ENCODE measurements at regions not wholly inside any gene's neighbourhood (a gene's known extent, or its start where the extent isn't known, plus 50 kb on each side); places are given as distances from the start of the nearest gene placed in this dataset.

- POLR2A ChIA-PET, result no interaction called here
Observed at GRCh38 chr3:163315786-163316185, 1762.5 kb downstream of the SI start.

GRCh38 chr3:163306405-163306804 lies 1771.9 kb downstream of the SI start:
- no peaks in the 10 kb centered on the region for H3K27me3 ChIP-seq (ENCODE audit: insufficient read depth)
- 54% methylated on average over 2 of the region's 2 CpGs for WGBS (ENCODE audit: low lambda C conversion rate)
- no peaks in the 10 kb centered on the region for H4K20me1 ChIP-seq (ENCODE audit: insufficient read depth)
- no peak overlapping the region for H3K27ac ChIP-seq (ENCODE audit: low read depth in 2 of 2, low read length in 1 of 2)
- no peak for DNase-seq
- TF ChIP-seq TEAD4 (IDR thresholded peaks at IDR 0.05; ENCODE audit: borderline replicate concordance, insufficient read depth) (no peak), CHD2 (IDR thresholded peaks at IDR 0.05; ENCODE audit: low read length, partially characterized antibody) (no peak), FOXJ3 (CRISPR knock-in tag; IDR thresholded peaks at IDR 0.05) (no peak), YY1 (IDR thresholded peaks at IDR 0.05; ENCODE audit: low read depth) (no peak), RFX5 (IDR thresholded peaks at IDR 0.05; ENCODE audit: low read length) (no peak), RAD21 (IDR thresholded peaks at IDR 0.05; ENCODE audit: low read length) (no peak)
- TF ChIP-seq, protein P1, sequence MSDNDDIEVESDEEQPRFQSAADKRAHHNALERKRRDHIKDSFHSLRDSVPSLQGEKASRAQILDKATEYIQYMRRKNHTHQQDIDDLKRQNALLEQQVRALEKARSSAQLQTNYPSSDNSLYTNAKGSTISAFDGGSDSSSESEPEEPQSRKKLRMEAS (IDR thresholded peaks at IDR 0.05; ENCODE audit: low read depth), result no peak
- H3K4me3 ChIP-seq (ENCODE audit: low read depth in 2 of 2, low read length in 1 of 2), result no peak overlapping the region
- H3K9me3 ChIP-seq, result 0 out of 2 replicates have a peak, but pooled peaks cover 7% of the 10 kb centered on the region
- no peak overlapping the region for H2AFZ ChIP-seq (ENCODE audit: low read depth)
- H3K4me2 ChIP-seq, result no peak overlapping the region
- H3K36me3 ChIP-seq (replicated peaks in 1 of 2; ENCODE audit: control insufficient read depth in 1 of 2, insufficient read depth in 2 of 2, low read length in 1 of 2), result no peaks in the 10 kb centered on the region
- CTCF ChIA-PET, result no interaction called here
- POLR2A ChIA-PET, result no interaction called here
- H3F3A ChIP-seq (replicated peaks; ENCODE audit: insufficient read depth), result no peaks in the 10 kb centered on the region
- no peaks in the 10 kb centered on the region; the same call in 1 of the 2 replicates for H3K9me2 ChIP-seq
- no peak overlapping the region for H3K9ac ChIP-seq
- H3K79me2 ChIP-seq (ENCODE audit: insufficient read depth), result no peaks in the 10 kb centered on the region
- H3K4me1 ChIP-seq (ENCODE audit: control insufficient read depth in 1 of 2, insufficient read depth in 2 of 2, low read depth in 1 of 2, low read length in 1 of 2), result no peaks in the 10 kb centered on the region

More at GRCh38 chr3:163315786-163316185, 1762.5 kb downstream of the SI start:
- DNase-seq, result no peak
- CTCF ChIA-PET, result no interaction called here
- Histone ChIP-seq H4K20me1 (ENCODE audit: insufficient read depth) (no peaks in the 10 kb centered on the region), H3K27ac (ENCODE audit: low read depth in 2 of 2, low read length in 1 of 2) (no peak overlapping the region), H3K9me2 (no peaks in the 10 kb centered on the region), H3F3A (replicated peaks; ENCODE audit: insufficient read depth) (no peaks in the 10 kb centered on the region), H3K9ac (no peak overlapping the region), H3K4me3 (ENCODE audit: low read depth in 2 of 2, low read length in 1 of 2) (no peak overlapping the region), H3K4me2 (no peak overlapping the region), H3K36me3 (replicated peaks in 1 of 2; ENCODE audit: control insufficient read depth in 1 of 2, insufficient read depth in 2 of 2, low read length in 1 of 2) (no peaks in the 10 kb centered on the region), H2AFZ (ENCODE audit: low read depth) (no peak overlapping the region), H3K79me2 (ENCODE audit: insufficient read depth) (no peaks in the 10 kb centered on the region), H3K27me3 (ENCODE audit: insufficient read depth) (no peaks in the 10 kb centered on the region), H3K9me3 (no peaks in the 10 kb centered on the region), H3K4me1 (ENCODE audit: control insufficient read depth in 1 of 2, insufficient read depth in 2 of 2, low read depth in 1 of 2, low read length in 1 of 2) (no peaks in the 10 kb centered on the region)
- TF ChIP-seq GATA2 (CRISPR knock-in tag; IDR thresholded peaks at IDR 0.05), result no peak
- TF ChIP-seq, protein P1 (IDR thresholded peaks at IDR 0.05; ENCODE audit: low read depth), result no peak
- no peak for TF ChIP-seq PBX3 (IDR thresholded peaks at IDR 0.05)
- TF ChIP-seq SMC3 (IDR thresholded peaks at IDR 0.05; ENCODE audit: low read depth, low read length), result no peak
- TF ChIP-seq FOXJ3 (CRISPR knock-in tag; IDR thresholded peaks at IDR 0.05), result no peak
- no peak for TF ChIP-seq POLR2AphosphoS5 (IDR thresholded peaks at IDR 0.05; ENCODE audit: low read depth, low read length)
- TF ChIP-seq USF2 (IDR thresholded peaks at IDR 0.05; ENCODE audit: borderline replicate concordance, low read depth, low read length), result no peak
- TF ChIP-seq NFIC (IDR thresholded peaks at IDR 0.05; ENCODE audit: borderline replicate concordance), result no peak
- TF ChIP-seq SIN3A (IDR thresholded peaks at IDR 0.05; ENCODE audit: borderline replicate concordance, low read depth, low read length), result no peak
- no peak for TF ChIP-seq JUND (IDR thresholded peaks at IDR 0.05)
- TF ChIP-seq TAF1 (IDR thresholded peaks at IDR 0.05; ENCODE audit: borderline replicate concordance, low read depth, low read length), result no peak
- TF ChIP-seq RAD21 (IDR thresholded peaks at IDR 0.05; ENCODE audit: low read length), result no peak

All from SK-N-SH (cell line).